GM13976 (cell line): ENCODE measurements at regions not wholly inside any gene's neighbourhood (a gene's known extent, or its start where the extent isn't known, plus 50 kb on each side); places are given as distances from the start of the nearest gene placed in this dataset.
"Not testable (repeated sequence)": the region's sequence is repeated elsewhere in the genome, so short reads cannot be mapped to it uniquely, and the experiment has no call there.

Source experiments
- DNase-seq: peaks from one replicate; pipeline ENCODE4 v3.0.0; 2012; ENCODE audit warnings: low spot score
- CTCF ChIP-seq: IDR thresholded peaks from 2 replicates; pipeline ENCODE4 v1.5.1; 2012; ENCODE audit warnings: borderline replicate concordance, mild to moderate bottlenecking; ENCODE audit not compliant: insufficient read depth; ENCODE audit errors: extremely low read depth, missing control alignments, control extremely low read depth
- in situ Hi-C: fragments of 300-500 bp; cut with MboI; formaldehyde crosslinking; loops from one replicate; pipeline ENCODE4 v1.12.0; 2022; ENCODE audit warnings: low sequenced_read_pairs, mixed read lengths, inconsistent platforms; ENCODE audit not compliant: unreplicated experiment

GRCh38 chr5:39759701-39760100 lies 334.9 kb upstream of the DAB2 start:
- DNase-seq, result no peak
- in situ Hi-C loops, result no loop called here
- no peak for TF ChIP-seq CTCF

- in situ Hi-C loops, result no loop called here
- no peak for TF ChIP-seq CTCF
- DNase-seq, result no peak
Observed at GRCh38 chr5:39758426-39758825, 333.6 kb upstream of the DAB2 start.

GRCh38 chr5:39757131-39757530 lies 332.4 kb upstream of the DAB2 start:
- TF ChIP-seq CTCF, result no peak
- DNase-seq, result no peak
- in situ Hi-C loops, result no loop called here

- no peak for TF ChIP-seq CTCF
- DNase-seq, result no peak
- in situ Hi-C loops, result no loop called here
Observed at GRCh38 chr5:39755986-39756385, 331.2 kb upstream of the DAB2 start.

GRCh38 chr5:39755452-39755851 lies 330.7 kb upstream of the DAB2 start:
- no peak for TF ChIP-seq CTCF
- DNase-seq, result no peak
- in situ Hi-C loops, result no loop called here

- DNase-seq, in situ Hi-C loops: not testable (repeated sequence)
Observed at GRCh38 chr5:39753747-39754146, 329.0 kb upstream of the DAB2 start.

GRCh38 chr5:39750661-39751060 lies 325.9 kb upstream of the DAB2 start:
- TF ChIP-seq CTCF, result no peak
- in situ Hi-C loops, result no loop called here
- no peak for DNase-seq
